Cerebellar cortex (tissue), 1 donor: ENCODE measurements at regions not wholly inside any gene's neighbourhood (a gene's known extent, or its start where the extent isn't known, plus 50 kb on each side); places are given as distances from the start of the nearest gene placed in this dataset.
"Not testable (repeated sequence)": the region's sequence is repeated elsewhere in the genome, so short reads cannot be mapped to it uniquely, and the experiment has no call there.

Experiments used
- DNase-seq: peaks from one replicate; pipeline ENCODE4 v3.0.0-alpha.2; 2015; ENCODE audit warnings: low spot score

DNA sequence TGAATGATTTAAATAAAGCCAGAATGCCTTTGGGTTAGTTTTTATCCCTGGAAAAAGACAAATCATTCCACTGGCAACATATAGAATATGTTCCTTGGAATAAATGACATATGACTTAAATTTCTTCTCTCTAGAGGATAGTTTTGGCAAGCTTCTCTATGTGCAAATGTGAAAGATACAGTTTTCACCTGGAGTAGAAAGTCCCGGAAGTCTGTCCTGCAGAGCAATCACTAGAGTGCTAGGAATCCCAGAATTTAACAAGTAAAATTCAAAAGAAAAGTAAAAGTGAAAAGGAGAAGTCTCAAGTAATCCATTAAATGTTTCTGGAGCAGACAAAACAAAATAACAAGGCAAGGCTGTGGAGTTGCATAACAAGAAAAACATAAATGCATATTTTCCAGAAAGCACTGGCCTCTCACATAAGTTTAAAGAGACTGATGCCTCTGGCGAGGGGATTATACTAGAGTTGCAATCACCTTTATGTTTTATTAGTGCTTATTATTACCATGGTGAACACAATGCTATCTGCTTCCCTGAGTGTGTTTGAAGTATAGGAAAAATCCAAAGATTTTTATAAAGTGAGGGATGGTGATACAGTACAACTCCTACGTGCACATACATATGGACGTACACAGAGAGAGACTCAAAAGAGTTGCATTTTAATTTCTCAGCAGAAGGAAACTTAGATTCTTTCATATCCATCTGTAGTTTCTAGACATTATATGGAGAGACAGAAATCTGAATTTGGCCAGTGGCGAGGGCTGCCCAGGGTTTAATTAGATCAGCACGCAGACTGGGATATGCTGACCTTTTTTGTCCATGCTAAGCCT is 188.3 kb upstream of the ANKRD55 start:
- no peak for DNase-seq

DNA sequence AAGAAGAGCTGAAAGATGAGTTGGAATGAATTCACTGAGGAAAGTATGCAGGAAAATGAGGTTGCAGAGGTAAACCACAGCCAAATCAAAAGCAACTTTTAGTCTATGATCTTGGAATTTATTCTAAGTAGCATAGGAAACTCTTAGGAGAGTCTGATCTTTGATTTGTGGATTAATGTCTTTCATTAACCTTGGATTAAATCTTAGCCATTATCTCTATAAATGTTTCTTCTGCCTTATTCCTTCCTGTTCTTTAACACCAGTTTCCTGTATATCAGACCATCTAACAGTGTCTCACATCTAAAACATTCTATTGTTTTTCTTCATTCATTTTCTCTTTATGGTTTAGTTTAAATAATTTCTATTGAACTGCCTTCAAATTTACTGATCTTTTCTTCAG is 187.2 kb upstream of the ANKRD55 start:
- DNase-seq = no peak

DNA sequence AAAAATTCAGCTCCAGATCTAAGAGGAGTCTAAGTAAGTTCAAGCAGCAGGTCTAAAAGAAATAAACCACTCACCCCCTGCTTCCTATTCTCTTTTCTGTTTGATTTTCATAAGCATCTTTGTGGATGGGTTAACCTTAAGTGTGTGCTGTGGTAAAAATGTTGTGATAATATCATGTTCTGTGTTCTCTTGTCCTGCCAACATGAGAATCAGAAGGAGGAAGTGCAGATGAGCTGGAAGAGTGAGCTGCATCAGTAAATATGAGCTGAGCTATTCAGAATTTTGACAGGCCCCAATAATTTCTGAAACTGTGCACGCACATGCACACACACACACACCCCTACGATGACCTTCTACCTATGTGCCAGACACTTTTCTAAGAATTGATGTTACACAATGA is 186.5 kb upstream of the ANKRD55 start:
- no peak for DNase-seq

DNA sequence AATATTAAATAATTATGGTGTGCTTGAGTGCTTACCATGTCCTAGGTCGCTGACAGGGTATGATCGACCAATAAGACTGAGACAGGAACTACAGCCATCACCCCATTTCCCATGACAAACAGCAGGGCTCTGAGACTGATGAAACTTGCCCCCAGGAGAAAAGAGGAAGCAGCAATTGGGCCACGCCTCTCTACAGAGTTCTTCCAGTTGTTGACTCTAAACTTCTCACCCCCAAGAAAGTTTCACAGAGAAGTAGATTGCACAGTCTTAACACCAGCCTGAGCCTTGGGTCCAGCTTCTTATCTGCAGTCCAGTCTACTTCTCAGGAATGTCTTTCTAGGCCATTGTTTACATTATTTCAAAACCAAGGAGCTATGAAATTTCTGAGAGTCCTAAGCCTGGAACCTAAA is 182.2 kb upstream of the ANKRD55 start:
- no peak for DNase-seq

DNA sequence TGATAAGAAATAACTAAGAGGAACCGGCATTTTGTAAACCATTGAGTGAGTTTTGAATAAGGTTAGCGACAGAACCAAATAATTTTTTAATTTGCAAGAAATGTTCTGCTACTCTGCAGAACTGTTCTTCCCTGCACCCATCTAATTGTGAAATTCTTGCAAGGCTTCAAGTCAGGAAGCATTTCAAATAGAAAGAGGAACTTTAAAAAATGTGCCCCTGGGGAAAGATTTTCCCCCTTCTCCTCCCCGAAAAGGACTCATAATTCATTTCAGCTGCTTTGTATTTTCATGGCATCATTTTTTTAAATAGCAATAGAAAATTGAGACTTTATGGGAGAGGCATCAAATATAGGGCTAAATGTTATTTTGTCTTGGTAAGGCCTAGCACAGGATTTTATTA is 180.9 kb upstream of the ANKRD55 start:
- no peak for DNase-seq

DNA sequence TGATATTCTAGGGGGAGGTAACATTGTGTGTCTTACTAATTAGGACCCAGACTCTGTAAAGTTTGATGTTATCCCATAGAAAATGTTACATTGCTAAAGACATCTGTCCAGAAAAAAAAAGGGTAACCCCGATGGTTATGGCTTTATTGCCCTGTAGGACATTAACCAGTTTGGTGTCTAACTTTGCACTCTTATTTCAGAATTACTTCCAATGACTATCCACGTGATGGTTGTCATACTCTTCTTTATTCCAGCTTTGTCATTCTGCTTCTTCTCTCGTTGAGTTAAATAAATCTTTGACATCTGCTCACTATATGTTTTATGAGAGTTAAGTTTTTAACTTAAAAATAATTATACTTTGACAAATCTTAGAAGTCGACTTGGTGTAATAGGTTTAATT is 180.4 kb upstream of the ANKRD55 start:
- no peak for DNase-seq

DNA sequence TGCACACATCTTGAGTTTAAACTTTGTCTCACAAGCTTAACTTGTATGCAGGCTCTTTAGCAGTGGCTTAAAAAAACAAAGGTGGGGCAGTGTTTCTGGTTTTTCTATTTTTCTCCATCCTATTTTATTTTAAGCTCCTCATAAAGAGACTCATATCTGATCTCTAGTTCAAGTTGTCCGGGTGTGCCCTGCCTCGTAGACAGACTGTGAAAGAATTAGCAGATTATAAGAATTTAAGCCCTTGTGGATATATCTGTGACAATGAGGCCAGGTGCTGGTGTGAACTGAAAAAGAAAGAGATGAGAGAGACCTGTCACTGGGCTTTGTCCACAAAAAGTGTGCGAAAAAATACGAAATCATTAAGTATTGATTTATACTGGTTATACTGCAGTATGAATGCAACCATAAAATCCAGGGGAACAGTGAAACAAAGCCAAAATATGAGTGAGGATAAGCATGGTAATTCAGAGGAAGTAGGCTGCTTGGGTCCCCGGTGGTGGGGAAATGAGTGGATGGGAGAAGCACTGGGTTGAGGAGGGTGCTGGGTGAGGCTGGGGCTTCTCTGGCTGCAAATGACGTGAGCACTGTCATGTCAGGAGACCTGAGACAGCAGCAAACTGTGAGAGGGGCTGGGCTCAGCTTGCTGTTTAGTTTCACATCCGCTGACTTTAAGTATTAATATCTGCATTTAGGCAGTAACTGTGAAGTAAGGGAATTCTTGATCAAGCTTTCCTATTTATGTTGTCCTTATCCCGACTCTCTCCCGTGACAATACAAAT is 179.7 kb upstream of the ANKRD55 start:
- DNase-seq = no peak

DNA sequence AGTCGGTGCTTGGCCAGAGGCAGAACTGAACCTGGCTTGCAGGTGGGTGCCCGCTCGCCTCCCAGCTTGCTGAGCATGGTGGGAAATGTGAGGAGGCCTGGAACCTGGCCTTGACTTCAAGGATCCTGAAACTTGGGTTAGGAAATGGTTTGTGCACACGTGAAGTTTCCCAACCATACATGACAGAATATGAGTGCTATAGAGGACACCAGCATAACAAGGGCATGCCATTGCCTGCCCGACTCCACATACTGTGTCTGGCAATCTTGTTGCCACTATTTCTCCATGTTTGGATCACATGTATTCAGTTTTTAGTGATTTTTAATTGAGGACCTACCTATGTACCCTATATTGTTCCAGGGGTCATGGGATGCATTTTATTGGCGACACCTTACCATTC is 177.6 kb upstream of the ANKRD55 start:
- DNase-seq = no peak

DNA sequence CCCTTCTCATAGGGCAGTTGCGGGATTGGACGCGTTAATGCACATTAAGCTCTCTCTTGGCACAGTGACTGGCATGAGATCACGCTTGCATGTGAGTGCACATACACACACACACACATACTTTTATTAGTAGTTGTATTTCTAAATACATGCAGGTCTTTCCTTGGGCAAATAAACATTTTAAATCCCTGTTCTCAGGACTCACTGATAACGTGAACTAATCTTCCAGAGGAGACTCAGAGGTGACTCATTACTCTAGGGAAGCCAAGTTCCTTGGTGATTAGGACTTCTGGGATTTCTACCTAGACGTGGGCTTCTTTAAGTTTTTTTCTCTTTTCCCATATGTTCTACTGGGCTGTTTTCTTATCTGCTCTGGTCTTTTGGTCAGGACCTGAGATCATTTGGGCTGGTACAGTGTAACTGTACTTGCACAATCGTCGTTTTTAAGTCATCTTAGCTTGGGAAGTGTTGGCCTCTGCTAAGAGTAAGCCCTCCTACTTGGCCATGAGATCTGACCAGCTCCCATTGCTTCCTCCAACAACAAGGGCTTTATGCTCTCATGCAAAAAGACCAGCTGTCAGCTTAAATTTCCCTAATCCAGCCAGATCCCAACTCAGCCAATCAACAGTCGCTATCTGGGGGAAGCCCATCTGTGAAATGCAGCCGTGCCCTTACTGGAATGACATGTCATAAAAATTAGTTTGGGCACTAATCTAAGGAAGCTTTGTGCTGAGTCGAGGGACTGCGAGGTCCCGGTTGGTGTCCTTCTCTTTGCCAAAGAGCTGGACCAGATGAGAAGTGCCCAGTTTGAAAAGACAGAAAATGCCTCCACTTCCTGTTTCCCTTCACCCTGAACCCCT is 176.4 kb upstream of the ANKRD55 start:
- DNase-seq = peak; percentile 86

DNA sequence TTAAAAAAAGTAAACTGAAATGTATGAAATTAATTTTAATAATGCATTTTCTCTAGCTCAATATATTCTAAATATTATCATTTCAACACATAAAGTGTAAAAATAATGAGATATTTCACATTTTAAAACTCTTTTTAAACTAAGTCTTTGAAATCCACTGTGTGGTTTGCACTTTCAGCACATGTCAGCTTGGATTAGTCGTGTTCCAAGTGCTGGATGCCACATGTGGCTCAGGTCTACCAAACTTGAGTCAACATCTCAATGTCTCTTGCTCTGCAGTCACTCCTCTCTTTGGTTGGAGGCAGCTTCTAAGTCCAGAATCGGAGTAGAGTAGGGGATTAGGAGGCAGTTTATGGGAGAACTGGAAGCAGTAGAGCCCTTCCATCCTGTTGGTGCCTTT is 173.7 kb upstream of the ANKRD55 start:
- no peak for DNase-seq

DNA sequence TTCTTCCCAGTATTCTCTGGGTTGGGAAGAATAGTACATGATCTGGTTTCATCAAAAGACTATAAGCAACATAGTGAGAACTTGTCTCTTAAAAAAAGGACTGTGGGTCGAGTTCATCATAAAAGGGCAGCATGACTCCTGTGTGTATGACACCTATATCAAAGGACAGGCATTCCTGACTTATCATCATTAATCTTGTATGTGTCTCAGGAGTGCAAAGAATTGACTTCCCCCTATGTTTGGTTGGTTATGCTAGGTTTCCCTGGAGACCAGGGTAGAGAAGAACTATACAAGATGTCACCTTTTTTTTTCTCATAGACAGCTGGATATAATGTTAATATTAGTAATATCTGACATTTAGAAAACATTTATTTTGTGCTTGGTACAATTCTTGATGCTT is 173.1 kb upstream of the ANKRD55 start:
- DNase-seq = no peak

DNA sequence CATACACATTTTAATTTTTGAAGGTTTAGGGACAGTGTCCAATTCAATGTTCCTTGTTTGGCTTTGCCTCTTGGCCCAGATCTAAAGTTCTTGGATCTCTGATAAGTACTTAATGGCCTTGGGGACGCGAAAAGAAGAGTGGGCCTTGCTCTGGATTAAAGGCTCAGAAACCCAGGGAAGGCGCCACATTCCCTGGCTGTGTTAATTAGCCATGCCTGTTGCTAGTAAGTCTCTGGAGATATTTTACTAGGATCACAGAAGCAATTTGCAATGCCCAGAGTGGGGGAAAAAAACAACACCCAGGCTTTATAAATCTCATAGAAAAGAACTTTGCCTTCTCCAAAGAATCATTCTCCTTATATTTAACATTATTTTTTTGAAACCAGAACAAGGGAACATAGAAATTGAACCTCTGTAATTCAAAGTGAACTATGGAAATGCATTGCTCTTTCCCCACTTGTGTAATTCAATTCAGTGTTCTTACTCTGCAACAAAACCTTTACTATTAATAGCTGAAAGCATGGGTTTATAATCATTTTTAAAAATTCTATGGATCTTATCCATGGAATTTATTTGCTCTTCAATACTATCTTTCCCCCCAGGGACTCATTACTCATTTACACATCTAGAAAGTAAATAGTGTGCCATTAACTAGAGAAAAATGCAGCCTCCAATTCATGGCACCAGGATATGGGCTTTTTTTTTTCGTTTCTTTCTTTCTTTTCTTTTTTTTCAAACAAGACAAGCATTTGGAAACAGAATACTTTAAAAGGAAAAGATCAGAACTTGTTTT is 172.2 kb upstream of the ANKRD55 start:
- no peak for DNase-seq

DNA sequence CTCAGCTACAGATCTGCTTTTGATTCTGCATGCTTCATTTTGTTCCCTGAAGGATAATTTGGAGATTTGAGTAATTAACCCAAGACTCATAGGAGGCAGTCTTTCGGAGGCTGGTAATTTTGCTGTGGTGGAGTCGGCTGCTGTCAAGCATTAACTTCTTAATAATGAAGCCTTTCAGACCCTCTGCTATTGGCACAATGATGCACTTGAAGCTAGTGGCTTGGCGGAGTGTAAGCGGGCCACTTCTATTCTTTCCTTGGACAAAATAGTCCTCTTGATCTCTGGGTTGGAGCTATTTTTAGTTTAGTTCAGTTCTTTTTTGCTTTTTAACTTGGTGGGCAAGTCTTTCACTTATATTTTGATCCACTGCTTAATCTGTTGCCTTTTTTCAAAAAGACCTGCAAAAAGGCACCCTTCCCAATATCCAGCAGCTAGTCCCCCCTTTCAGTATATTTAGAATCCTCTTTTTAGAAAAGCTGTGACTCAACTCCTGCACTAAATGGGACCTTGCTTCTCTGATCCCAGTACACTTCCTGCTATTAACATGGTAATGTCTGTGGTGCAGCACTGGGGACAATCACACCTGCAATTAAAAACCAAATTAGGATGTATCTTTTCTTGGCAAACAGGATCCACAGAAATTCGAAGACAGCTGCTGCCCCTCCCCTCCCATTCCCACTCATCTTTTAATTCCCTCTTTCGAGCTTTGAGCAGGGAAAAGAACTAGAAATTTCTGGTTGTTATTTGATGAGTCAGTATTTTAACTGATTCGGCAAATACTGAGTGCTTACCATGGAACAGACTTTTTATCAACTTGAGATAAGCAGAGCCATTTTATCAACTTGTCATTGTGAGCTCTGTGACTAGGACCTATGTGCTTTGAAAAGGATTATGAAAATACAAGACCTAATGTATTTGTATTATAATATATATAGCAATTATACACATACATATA is 169.4 kb upstream of the ANKRD55 start:
- DNase-seq = peak; percentile 11

DNA sequence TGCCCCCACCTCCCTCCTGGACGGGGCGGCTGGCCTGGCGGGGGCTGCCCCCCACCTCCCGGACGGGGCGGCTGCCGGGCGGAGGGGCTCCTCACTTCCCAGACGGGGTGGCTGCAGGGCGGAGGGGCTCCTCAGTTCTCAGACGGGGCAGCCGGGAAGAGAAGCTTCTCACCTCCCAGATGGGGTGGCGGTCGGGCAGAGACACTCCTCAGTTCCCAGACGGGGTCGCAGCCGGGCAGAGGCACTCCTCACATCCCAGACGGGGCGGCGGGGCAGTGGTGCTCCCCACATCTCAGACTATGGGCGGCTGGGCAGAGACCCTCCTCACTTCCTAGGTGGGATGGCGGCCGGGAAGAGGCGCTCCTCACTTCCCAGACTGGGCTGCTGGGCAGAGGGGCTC is 164.7 kb upstream of the ANKRD55 start:
- not testable (repeated sequence) for DNase-seq

DNA sequence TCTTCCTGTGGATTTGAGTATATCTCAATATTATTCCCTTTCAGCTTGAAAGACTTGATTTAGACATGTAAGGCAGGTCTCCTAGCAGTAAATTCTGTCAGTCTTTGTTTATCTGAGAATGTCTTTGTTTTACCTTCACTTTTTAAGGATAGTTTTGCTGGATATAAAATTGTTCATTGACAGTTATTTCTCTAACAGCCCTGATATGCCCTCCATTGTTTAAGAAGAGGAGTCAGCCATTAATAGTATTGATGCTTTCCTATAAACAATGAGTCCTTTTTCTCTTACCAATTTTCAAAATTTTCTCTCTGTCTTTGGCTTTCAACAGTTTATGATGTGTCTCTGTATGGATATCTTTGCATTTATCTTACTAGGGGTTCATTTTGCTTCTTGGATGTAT is 163.5 kb upstream of the ANKRD55 start:
- no peak for DNase-seq

DNA sequence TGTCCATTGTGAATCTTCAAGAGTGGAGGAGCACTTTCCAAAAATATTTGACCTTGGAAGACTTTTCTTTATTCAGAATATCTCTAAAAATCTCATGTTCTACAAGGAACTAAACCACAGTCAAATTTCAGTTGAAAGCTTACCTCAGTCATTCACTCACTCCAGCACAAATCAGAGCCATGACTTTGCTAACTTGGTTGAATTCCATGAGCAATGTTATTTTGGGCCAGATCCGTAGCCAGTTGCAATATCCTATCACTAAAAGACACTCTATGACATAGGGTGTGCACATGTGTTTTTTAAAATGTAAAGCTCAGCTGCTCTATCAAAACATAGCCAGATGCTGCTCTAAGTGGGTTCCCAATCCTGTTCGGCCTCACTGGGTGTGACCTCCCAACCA is 156.1 kb upstream of the ANKRD55 start:
- DNase-seq = no peak

DNA sequence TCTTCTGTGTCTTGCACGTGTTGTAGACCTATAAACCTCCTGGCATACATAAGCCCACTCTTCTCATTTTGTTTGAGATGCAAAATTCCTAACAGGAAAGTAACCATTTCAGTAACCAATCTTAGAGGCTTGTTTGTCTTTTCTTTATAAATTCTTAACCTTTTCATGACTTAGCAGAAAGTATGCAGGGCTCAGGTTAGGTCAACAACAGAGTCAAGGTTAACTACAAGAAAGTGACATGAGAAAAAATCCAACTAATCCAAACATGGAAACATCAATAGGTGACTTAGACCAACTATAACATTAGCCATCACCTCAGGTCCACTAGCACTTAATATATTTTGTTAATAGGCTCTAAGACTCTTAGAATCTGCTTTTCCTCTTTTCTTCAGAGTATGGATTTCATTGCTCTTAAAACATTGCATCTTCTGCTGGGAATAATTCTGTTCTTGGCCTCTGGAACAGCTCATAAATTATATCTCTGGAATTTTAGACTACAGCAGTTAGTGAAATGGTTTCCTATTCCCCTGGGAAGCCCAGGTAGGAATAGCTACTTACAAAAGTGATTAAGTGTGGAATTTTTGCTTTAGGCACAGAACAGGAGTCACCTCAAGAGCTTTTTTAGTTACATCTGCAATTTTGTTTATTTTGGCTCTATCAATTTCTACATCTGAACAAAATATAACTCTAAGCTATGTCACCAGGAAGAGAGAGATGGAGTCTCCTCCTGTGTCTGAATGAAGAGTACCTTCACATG is 155.3 kb upstream of the ANKRD55 start:
- no peak for DNase-seq

DNA sequence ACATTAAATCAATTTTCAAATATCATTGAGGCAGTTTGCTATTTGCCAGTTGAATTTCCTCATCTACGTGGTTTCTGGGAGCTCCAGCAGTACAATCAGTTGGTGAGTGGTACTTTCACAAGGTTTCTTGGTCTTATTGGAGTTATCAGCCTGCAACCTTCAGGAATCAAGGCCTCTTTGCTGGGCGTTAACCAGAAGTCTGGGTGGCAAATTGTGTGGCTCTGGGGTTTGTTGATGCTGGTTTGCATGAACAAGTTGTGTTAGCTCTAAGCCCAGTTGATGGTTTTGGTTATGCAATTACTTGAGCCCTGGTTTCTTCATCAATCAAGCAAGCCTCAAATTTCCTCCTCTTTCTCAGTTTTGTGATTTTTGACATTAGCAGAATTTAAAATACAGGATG is 152.9 kb upstream of the ANKRD55 start:
- DNase-seq = no peak

DNA sequence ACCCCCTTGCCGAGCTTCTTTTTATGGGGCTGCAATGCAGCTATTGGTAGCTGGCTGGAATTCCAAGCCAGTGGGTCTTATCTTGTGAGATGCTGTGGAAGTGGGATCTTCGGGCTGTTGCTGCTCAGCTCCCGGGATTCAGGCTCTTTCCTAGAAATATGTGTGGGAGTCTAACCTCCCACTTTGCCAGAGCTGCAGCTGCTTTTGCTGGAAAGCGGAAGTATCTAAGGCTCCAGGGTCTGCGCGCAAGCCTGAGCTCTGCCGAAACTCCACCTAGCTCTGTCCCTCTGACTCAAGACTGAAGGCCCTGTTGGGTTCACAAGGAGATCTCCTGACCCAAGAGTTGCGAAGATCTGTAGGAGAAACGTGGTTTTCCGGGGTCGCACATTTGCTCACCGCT is 151.1 kb upstream of the ANKRD55 start:
- DNase-seq = no peak

DNA sequence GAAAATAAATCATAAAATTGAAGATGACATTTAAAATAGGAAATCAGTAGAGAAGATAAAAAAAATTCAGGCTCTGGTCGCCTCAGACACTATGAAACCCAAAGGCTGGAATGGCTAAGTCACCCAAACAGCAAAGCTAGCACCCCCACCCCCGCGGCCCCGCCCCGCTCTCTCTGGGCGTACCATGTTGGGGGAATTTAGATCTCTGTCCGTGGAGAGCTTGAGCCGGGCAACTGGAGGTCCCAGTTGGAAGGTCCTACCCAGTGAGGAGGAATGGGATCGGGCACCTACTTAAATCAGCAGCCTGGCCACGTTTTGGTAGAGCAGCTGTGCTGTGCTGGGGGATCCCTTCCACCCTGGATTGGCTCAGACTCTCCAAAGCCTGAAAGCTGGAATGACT is 150.6 kb upstream of the ANKRD55 start:
- no peak for DNase-seq
